ENCODE measurements at regions not wholly inside any gene's neighbourhood (a gene's known extent, or its start where the extent isn't known, plus 50 kb on each side); places are given as distances from the start of the nearest gene placed in this dataset.

GRCh38 chr13:104411141-104411765 lies 1345.0 kb upstream of the SLC10A2 start:
- TF ChIP-seq POLR2AphosphoS5 (IDR thresholded peaks at IDR 0.05) (no peak), CTCF (IDR thresholded peaks at IDR 0.05) (no peak), EP300 (IDR thresholded peaks at IDR 0.05) (no peak), POLR2A (IDR thresholded peaks at IDR 0.05; ENCODE audit: low read depth) (no peak)

Data from esophagus muscularis mucosa (tissue), 4 donors.